Inferior parietal cortex (tissue), 1 donor: ENCODE measurements at regions not wholly inside any gene's neighbourhood (a gene's known extent, or its start where the extent isn't known, plus 50 kb on each side); places are given as distances from the start of the nearest gene placed in this dataset.

Experiments
- DNase-seq: peaks from one replicate; pipeline ENCODE4 v3.0.0-alpha.2; 2016; ENCODE audit errors: extremely low spot score

- no peak for DNase-seq
Measured at GRCh38 chr4:28209371-28209924, 1348.8 kb downstream of the STIM2 start.

- no peak for DNase-seq
Measured at GRCh38 chr4:28211676-28212470, 1351.2 kb downstream of the STIM2 start.

- DNase-seq: no peak
Measured at GRCh38 chr4:28221536-28221935, 1360.9 kb downstream of the STIM2 start.

- peak; percentile 60 for DNase-seq
Measured at GRCh38 chr4:28225050-28225449, 1364.4 kb downstream of the STIM2 start.

GRCh38 chr4:28225689-28226353 lies 1365.2 kb downstream of the STIM2 start:
- peak; percentile 81 for DNase-seq

GRCh38 chr4:28226962-28227361 lies 1366.3 kb downstream of the STIM2 start:
- no peak for DNase-seq

- no peak for DNase-seq
Measured at GRCh38 chr4:28227764-28228163, 1367.1 kb downstream of the STIM2 start.

- DNase-seq: no peak
Measured at GRCh38 chr4:28228561-28229491, 1368.2 kb downstream of the STIM2 start.

- DNase-seq: no peak
Measured at GRCh38 chr4:28232376-28232775, 1371.7 kb downstream of the STIM2 start.

GRCh38 chr4:28232951-28233350 lies 1372.3 kb downstream of the STIM2 start:
- no peak for DNase-seq

GRCh38 chr4:28233724-28234123 lies 1373.1 kb downstream of the STIM2 start:
- no peak for DNase-seq

- no peak for DNase-seq
Measured at GRCh38 chr4:28238876-28239275, 1378.2 kb downstream of the STIM2 start.

GRCh38 chr4:28241021-28241420 lies 1380.4 kb downstream of the STIM2 start:
- DNase-seq: no peak

GRCh38 chr4:28247805-28248204 lies 1387.2 kb downstream of the STIM2 start:
- no peak for DNase-seq

GRCh38 chr4:28248269-28248668 lies 1387.6 kb downstream of the STIM2 start:
- no peak for DNase-seq

GRCh38 chr4:28250646-28251045 lies 1390.0 kb downstream of the STIM2 start:
- DNase-seq: no peak

GRCh38 chr4:28251831-28252230 lies 1391.2 kb downstream of the STIM2 start:
- DNase-seq: no peak

- DNase-seq: no peak
Measured at GRCh38 chr4:28254003-28254402, 1393.4 kb downstream of the STIM2 start.

- DNase-seq: no peak
Measured at GRCh38 chr4:28256295-28256694, 1395.7 kb downstream of the STIM2 start.

- DNase-seq: no peak
Measured at GRCh38 chr4:28259951-28260350, 1399.3 kb downstream of the STIM2 start.

- no peak for DNase-seq
Measured at GRCh38 chr4:28267166-28267565, 1406.5 kb downstream of the STIM2 start.

GRCh38 chr4:28269426-28269825 lies 1408.8 kb downstream of the STIM2 start:
- DNase-seq: no peak
